OCI-LY1 (cell line): ENCODE measurements at regions not wholly inside any gene's neighbourhood (a gene's known extent, or its start where the extent isn't known, plus 50 kb on each side); places are given as distances from the start of the nearest gene placed in this dataset.
"Not testable (repeated sequence)": the region's sequence is repeated elsewhere in the genome, so short reads cannot be mapped to it uniquely, and the experiment has no call there.

Source experiments
- H2AFZ ChIP-seq: fragments of 200-600 bp; sonication (generic), shearing (Covaris generic); 2 replicates; pipeline ENCODE4 v1.6.0; 2014; ENCODE audit warnings: antibody characterized with exemption, mild to moderate bottlenecking, low read length
- H3F3A ChIP-seq: fragments of 200-600 bp; sonication (generic), shearing (Covaris generic); 2 replicates; pipeline ENCODE4 v1.6.0; 2014; ENCODE audit warnings: mild to moderate bottlenecking, antibody characterized with exemption, low read length, moderate library complexity; ENCODE audit not compliant: insufficient read depth
- H3K27ac ChIP-seq: fragments of 200-600 bp; sonication (generic); 2 replicates; pipeline ENCODE4 v1.5.1; 2014; ENCODE audit warnings: low read length, mixed run types, mild to moderate bottlenecking, low read depth; ENCODE audit not compliant: poor library complexity, severe bottlenecking
- H3K27me3 ChIP-seq: fragments of 200-600 bp; sonication (generic); 2 replicates; pipeline ENCODE4 v1.6.0; 2014; ENCODE audit warnings: antibody characterized with exemption, mild to moderate bottlenecking, low read length, moderate library complexity; ENCODE audit not compliant: insufficient read depth
- H3K36me3 ChIP-seq: fragments of 200-600 bp; sonication (generic); 2 replicates; pipeline ENCODE4 v1.6.1; 2014; ENCODE audit warnings: mild to moderate bottlenecking, antibody characterized with exemption, low read length, moderate library complexity, mixed read lengths; ENCODE audit not compliant: insufficient read depth
- H3K4me1 ChIP-seq: fragments of 200-600 bp; sonication (generic); 2 replicates; pipeline ENCODE4 v1.5.1; 2014; ENCODE audit warnings: mild to moderate bottlenecking, low read length, moderate library complexity; ENCODE audit not compliant: insufficient read depth, severe bottlenecking
- H3K4me2 ChIP-seq: fragments of 200-600 bp; sonication (generic), shearing (Covaris generic); 2 replicates; pipeline ENCODE4 v1.6.1; 2014; ENCODE audit warnings: low read length
- H3K4me3 ChIP-seq: fragments of 200-600 bp; sonication (generic); 2 replicates; pipeline ENCODE4 v1.5.1; 2014; ENCODE audit warnings: low read length, low read depth, mild to moderate bottlenecking, mixed read lengths; ENCODE audit not compliant: poor library complexity, severe bottlenecking
- H3K79me2 ChIP-seq: fragments of 200-600 bp; shearing (Covaris generic); 2 replicates; pipeline ENCODE4 v1.6.1; 2016; ENCODE audit warnings: mixed run types, low read length, mixed read lengths; ENCODE audit not compliant: insufficient read depth
- H3K9ac ChIP-seq: fragments of 200-600 bp; sonication (generic), shearing (Covaris generic); 2 replicates; pipeline ENCODE4 v1.6.1; 2014; ENCODE audit warnings: mild to moderate bottlenecking, low read length, mixed read lengths
- H3K9me2 ChIP-seq: fragments of 200-600 bp; sonication (generic), shearing (Covaris generic); 2 replicates; pipeline ENCODE4 v1.6.1; 2014; ENCODE audit warnings: low read depth, mild to moderate bottlenecking, low read length, mixed read lengths
- H3K9me3 ChIP-seq: fragments of 200-600 bp; shearing (Covaris generic); 2 replicates; pipeline ENCODE4 v1.6.1; 2014; ENCODE audit warnings: low read length, mixed read lengths
- H4K20me1 ChIP-seq: fragments of 200-600 bp; sonication (generic), shearing (Covaris generic); 2 replicates; pipeline ENCODE4 v1.6.0; 2016; ENCODE audit warnings: mild to moderate bottlenecking, low read length; ENCODE audit not compliant: insufficient read depth
- EZH2 ChIP-seq: fragments of 200-600 bp; sonication (generic), shearing (Covaris generic); IDR thresholded peaks from 2 replicates; pipeline ENCODE4 v1.8.0; 2017; ENCODE audit warnings: borderline replicate concordance, mixed run types, mild to moderate bottlenecking, antibody characterized with exemption, low read length, moderate library complexity, mixed read lengths
- TF ChIP-seq, protein P1 (sequence below): fragments of 200-600 bp; sonication (generic), shearing (Covaris generic); IDR thresholded peaks from 2 replicates; pipeline ENCODE4 v1.5.1; 2017; ENCODE audit warnings: mild to moderate bottlenecking, antibody characterized with exemption, low read length, moderate library complexity, mixed read lengths

DNA sequence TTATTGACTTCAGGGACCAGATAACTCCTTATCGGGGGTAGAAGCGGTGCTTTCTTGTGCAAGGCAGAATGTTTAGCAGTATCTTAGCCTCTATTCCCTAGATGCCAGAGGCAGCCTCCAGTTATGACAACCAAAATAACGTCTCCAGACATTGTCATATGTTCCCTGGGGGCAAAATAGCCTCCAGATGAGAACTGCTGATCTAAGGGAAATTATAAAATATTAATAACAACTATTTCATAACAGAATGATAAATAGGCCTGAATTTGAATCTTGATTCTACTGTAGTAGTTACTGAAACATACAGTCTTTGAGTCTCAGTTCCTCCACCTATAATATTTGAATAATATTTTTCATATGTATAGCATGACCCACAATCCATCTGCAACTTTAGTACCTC lies 1431.3 kb downstream of the ZPLD1 start:
- Histone ChIP-seq H2AFZ (no peak overlapping the region), H3K4me3 (no peak overlapping the region), H3K9ac (no peak overlapping the region), H3K79me2 (no peaks in the 10 kb centered on the region), H3K27me3 (no peaks in the 10 kb centered on the region), H3K9me2 (no peaks in the 10 kb centered on the region), H3K4me2 (no peak overlapping the region), H3K36me3 (no peaks in the 10 kb centered on the region), H3K4me1 (no peaks in the 10 kb centered on the region), H3K9me3 (no peaks in the 10 kb centered on the region), H3K27ac (no peak overlapping the region), H4K20me1 (no peaks in the 10 kb centered on the region), H3F3A (no peaks in the 10 kb centered on the region)
- TF ChIP-seq, protein P1, sequence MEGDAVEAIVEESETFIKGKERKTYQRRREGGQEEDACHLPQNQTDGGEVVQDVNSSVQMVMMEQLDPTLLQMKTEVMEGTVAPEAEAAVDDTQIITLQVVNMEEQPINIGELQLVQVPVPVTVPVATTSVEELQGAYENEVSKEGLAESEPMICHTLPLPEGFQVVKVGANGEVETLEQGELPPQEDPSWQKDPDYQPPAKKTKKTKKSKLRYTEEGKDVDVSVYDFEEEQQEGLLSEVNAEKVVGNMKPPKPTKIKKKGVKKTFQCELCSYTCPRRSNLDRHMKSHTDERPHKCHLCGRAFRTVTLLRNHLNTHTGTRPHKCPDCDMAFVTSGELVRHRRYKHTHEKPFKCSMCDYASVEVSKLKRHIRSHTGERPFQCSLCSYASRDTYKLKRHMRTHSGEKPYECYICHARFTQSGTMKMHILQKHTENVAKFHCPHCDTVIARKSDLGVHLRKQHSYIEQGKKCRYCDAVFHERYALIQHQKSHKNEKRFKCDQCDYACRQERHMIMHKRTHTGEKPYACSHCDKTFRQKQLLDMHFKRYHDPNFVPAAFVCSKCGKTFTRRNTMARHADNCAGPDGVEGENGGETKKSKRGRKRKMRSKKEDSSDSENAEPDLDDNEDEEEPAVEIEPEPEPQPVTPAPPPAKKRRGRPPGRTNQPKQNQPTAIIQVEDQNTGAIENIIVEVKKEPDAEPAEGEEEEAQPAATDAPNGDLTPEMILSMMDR, result no peak
- TF ChIP-seq EZH2, result no peak

DNA sequence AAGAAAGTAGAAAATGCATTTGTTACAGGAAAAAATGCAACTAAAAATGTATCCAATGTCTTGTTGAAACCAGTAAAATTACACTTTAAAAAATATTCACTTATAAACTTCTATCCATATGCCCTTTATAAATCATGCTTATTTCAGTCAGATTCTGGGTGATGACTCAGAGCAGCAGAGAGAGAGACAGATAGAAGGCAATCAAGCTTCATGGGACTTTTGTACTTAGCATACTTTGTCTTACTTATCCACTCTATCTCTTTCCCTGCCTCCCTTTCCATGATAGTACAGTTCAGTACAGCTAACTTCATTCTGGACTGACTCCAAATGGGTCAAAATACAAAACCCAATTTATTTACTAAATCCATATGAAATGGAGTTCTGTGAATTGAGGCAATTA lies 1438.2 kb downstream of the ZPLD1 start:
- Histone ChIP-seq H3K36me3 (no peaks in the 10 kb centered on the region), H3K27me3 (no peaks in the 10 kb centered on the region), H2AFZ (no peak overlapping the region), H3K79me2 (no peaks in the 10 kb centered on the region), H3K4me3 (no peak overlapping the region), H4K20me1 (no peaks in the 10 kb centered on the region), H3K9ac (no peak overlapping the region), H3K4me1 (no peaks in the 10 kb centered on the region), H3F3A (no peaks in the 10 kb centered on the region), H3K9me3 (no peaks in the 10 kb centered on the region), H3K4me2 (no peak overlapping the region), H3K27ac (no peak overlapping the region), H3K9me2 (no peaks in the 10 kb centered on the region)
- TF ChIP-seq, protein P1, result no peak
- no peak for TF ChIP-seq EZH2

DNA sequence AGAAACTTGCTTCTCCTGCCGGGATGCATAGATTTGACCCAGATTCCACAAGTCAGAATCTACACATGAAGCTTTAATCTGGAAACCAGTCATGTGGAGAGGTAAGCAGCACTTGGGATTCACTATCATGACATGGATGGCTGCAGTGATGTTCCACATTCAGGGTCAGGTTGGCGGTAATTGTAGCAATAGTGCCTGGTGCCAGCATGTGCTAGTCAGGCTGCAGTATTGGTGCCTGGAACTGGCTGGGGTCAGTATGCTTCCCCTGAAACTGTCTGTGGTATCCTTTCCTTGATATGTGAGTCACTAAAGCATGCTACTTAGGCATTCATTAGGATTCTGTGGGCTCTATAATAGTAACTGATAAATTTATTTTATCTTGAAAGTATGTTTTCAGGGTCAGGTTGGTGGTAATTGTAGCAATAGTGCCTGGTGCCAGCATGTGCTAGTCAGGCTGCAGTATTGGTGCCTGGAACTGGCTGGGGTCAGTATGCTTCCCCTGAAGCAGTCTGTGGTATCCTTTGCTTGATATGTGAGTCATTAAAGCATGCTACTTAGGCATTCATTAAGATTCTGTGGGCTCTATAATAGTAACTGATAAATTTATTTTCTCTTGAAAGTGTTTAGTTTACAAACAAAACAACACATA lies 1439.2 kb downstream of the ZPLD1 start:
- no peaks in the 10 kb centered on the region for H3K36me3 ChIP-seq
- H3K9me3 ChIP-seq, result no peaks in the 10 kb centered on the region
- no peaks in the 10 kb centered on the region for H3K79me2 ChIP-seq
- no peak overlapping the region for H3K4me3 ChIP-seq
- no peak overlapping the region for H3K27ac ChIP-seq
- no peaks in the 10 kb centered on the region for H3F3A ChIP-seq
- H3K4me2 ChIP-seq, result no peak overlapping the region
- H3K4me1 ChIP-seq, result no peaks in the 10 kb centered on the region
- H3K9ac ChIP-seq, result no peak overlapping the region
- TF ChIP-seq EZH2, result no peak
- TF ChIP-seq, protein P1, result no peak
- H4K20me1 ChIP-seq, result no peaks in the 10 kb centered on the region
- no peaks in the 10 kb centered on the region for H3K9me2 ChIP-seq
- H3K27me3 ChIP-seq, result no peaks in the 10 kb centered on the region
- no peak overlapping the region for H2AFZ ChIP-seq

DNA sequence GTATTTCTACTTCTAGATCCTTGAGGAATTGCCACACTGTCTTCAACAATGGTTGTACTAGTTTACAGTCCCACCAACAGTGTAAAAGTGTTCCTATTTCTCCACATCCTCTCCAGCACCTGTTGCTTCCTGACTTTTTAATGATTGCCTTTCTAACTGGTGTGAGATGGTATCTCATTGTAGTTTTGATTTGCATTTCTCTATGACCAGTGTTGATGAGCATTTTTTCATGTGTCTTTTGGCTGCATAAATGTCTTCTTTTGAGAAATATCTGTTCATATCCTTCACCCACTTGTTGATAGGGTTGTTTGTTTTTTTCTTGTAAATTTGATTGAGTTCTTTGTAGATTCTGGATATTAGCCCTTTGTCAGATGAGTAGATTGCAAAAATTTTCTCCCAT lies 1447.0 kb downstream of the ZPLD1 start:
- H3K9me2 ChIP-seq, H3K27ac ChIP-seq, H3K27me3 ChIP-seq, H3K4me2 ChIP-seq, H3K9me3 ChIP-seq, H3F3A ChIP-seq, H2AFZ ChIP-seq, H4K20me1 ChIP-seq, H3K36me3 ChIP-seq, H3K79me2 ChIP-seq, H3K4me1 ChIP-seq, H3K4me3 ChIP-seq, H3K9ac ChIP-seq: not testable (repeated sequence)
